Mammary epithelial cell (primary cell): ENCODE measurements at regions not wholly inside any gene's neighbourhood (a gene's known extent, or its start where the extent isn't known, plus 50 kb on each side); places are given as distances from the start of the nearest gene placed in this dataset.

ENCODE experiments used
- CTCF ChIP-seq, 2 donors: IDR thresholded peaks in 1 of 2; conservative IDR thresholded peaks in 1 of 2; 2 replicates each; pipeline ENCODE4 v1.5.1; 2011 to 2012; ENCODE audit warnings: inconsistent platforms in 2 of 2, low read length in 2 of 2, mild to moderate bottlenecking in 2 of 2, control low read depth in 1 of 2, low read depth in 1 of 2; ENCODE audit not compliant: insufficient read depth in 1 of 2; ENCODE audit errors: extremely low read depth in 1 of 2
- EZH2 ChIP-seq: IDR thresholded peaks from 2 replicates; pipeline ENCODE4 v1.6.1; 2012; ENCODE audit warnings: low read length, inconsistent platforms, borderline replicate concordance

GRCh38 chr5:2199697-2200096 is 317.0 kb upstream of the IRX4 start:
- TF ChIP-seq CTCF (conservative IDR thresholded peaks at IDR 0.05 in 1 of 2, IDR thresholded peaks at IDR 0.05 in 1 of 2; ENCODE audit: extremely low read depth in 1 of 2, insufficient read depth in 1 of 2, low read depth in 1 of 2, low read length in 2 of 2) (no peak), EZH2 (no peak)
